ENCODE measurements at regions not wholly inside any gene's neighbourhood (a gene's known extent, or its start where the extent isn't known, plus 50 kb on each side); places are given as distances from the start of the nearest gene placed in this dataset.
"Not testable (repeated sequence)": the region's sequence is repeated elsewhere in the genome, so short reads cannot be mapped to it uniquely, and the experiment has no call there.

- peaks cover 0 to 11% of the 10 kb centered on the region in 2 donors for H3K36me3 Mint-ChIP-seq
- H3K27ac Mint-ChIP-seq; H3K4me1 Mint-ChIP-seq; H3K4me3 Mint-ChIP-seq; ATAC-seq (ENCODE audit: low read depth in 2 of 2); H3K27me3 Mint-ChIP-seq; DNase-seq: not testable (repeated sequence)
- peaks cover 11 to 36% (median 13%) of the 10 kb centered on the region in 7 donors for H3K9me3 Mint-ChIP-seq
Measured at GRCh38 chr6:90885137-90885536, 298.3 kb upstream of the MAP3K7 start.

GRCh38 chr6:90877616-90878015 is 290.7 kb upstream of the MAP3K7 start:
- peaks cover 4 to 31% (median 15%) of the 10 kb centered on the region in 3 donors for H3K27me3 Mint-ChIP-seq

GRCh38 chr6:90874931-90875330 is 288.1 kb upstream of the MAP3K7 start:
- Mint-ChIP-seq H3K27ac (no peak overlapping the region), H3K9me3 (peaks cover 3 to 11% (median 4%) of the 10 kb centered on the region in 7 donors), H3K27me3 (peaks cover 4 to 41% (median 24%) of the 10 kb centered on the region in 3 donors), H3K36me3 (no peaks in the 10 kb centered on the region), H3K4me3 (no peak overlapping the region), H3K4me1 (no peaks in the 10 kb centered on the region)
- ATAC-seq (ENCODE audit: low read depth in 2 of 2) (no peak), DNase-seq (no peak)

More at GRCh38 chr6:90877616-90878015, 290.7 kb upstream of the MAP3K7 start:
- Mint-ChIP-seq H3K4me1 (no peaks in the 10 kb centered on the region), H3K36me3 (peaks cover 0 to 6% of the 10 kb centered on the region in 2 donors), H3K27ac (no peak overlapping the region), H3K4me3 (no peak overlapping the region), H3K9me3 (peaks cover 8 to 29% (median 12%) of the 10 kb centered on the region in 7 donors)
- no peak for DNase-seq
- ATAC-seq (ENCODE audit: low read depth in 2 of 2), result no peak

- Mint-ChIP-seq H3K27me3 (peaks cover 4 to 47% (median 26%) of the 10 kb centered on the region in 3 donors), H3K4me1 (no peaks in the 10 kb centered on the region)
- DNase-seq, result no peak
Measured at GRCh38 chr6:90872981-90873380, 286.1 kb upstream of the MAP3K7 start.

GRCh38 chr6:90870561-90870960 is 283.7 kb upstream of the MAP3K7 start:
- DNase-seq, result no peak
- peaks cover 0 to 4% (median 0%) of the 10 kb centered on the region in 7 donors for H3K9me3 Mint-ChIP-seq
- no peak overlapping the region for H3K4me3 Mint-ChIP-seq
- no peak overlapping the region for H3K27ac Mint-ChIP-seq
- H3K4me1 Mint-ChIP-seq, result no peaks in the 10 kb centered on the region
- no peak for ATAC-seq (ENCODE audit: low read depth in 2 of 2)
- no peaks in the 10 kb centered on the region for H3K36me3 Mint-ChIP-seq
- H3K27me3 Mint-ChIP-seq, result peaks cover 4 to 30% (median 26%) of the 10 kb centered on the region in 3 donors

More at GRCh38 chr6:90872981-90873380, 286.1 kb upstream of the MAP3K7 start:
- H3K27ac Mint-ChIP-seq, result no peak overlapping the region
- H3K9me3 Mint-ChIP-seq, result peaks cover 0 to 5% (median 0%) of the 10 kb centered on the region in 7 donors
- H3K36me3 Mint-ChIP-seq, result no peaks in the 10 kb centered on the region
- H3K4me3 Mint-ChIP-seq, result no peak overlapping the region
- no peak for ATAC-seq (ENCODE audit: low read depth in 2 of 2)

GRCh38 chr6:90868656-90869055 is 281.8 kb upstream of the MAP3K7 start:
- no peak overlapping the region for H3K27ac Mint-ChIP-seq
- peaks cover 0 to 4% (median 0%) of the 10 kb centered on the region in 7 donors for H3K9me3 Mint-ChIP-seq
- H3K36me3 Mint-ChIP-seq, result no peaks in the 10 kb centered on the region
- H3K4me1 Mint-ChIP-seq, result no peaks in the 10 kb centered on the region
- no peak overlapping the region for H3K4me3 Mint-ChIP-seq
- ATAC-seq (ENCODE audit: low read depth in 2 of 2) (no peak), DNase-seq (no peak)
- H3K27me3 Mint-ChIP-seq, result peaks cover 4 to 28% (median 25%) of the 10 kb centered on the region in 3 donors

- Mint-ChIP-seq H3K27ac (no peak overlapping the region), H3K4me3 (no peak overlapping the region), H3K36me3 (no peaks in the 10 kb centered on the region), H3K4me1 (no peaks in the 10 kb centered on the region), H3K27me3 (peaks cover 4 to 24% (median 21%) of the 10 kb centered on the region in 3 donors), H3K9me3 (peaks cover 0 to 4% (median 0%) of the 10 kb centered on the region in 7 donors)
- no peak for ATAC-seq (ENCODE audit: low read depth in 2 of 2)
- DNase-seq, result no peak
Measured at GRCh38 chr6:90868256-90868655, 281.4 kb upstream of the MAP3K7 start.

- DNase-seq (no peak), ATAC-seq (ENCODE audit: low read depth in 2 of 2) (no peak)
- Mint-ChIP-seq H3K4me1 (peaks cover 0 to 5% (median 3%) of the 10 kb centered on the region in 3 donors), H3K27me3 (peaks cover 0 to 7% (median 7%) of the 10 kb centered on the region in 3 donors), H3K36me3 (no peaks in the 10 kb centered on the region), H3K27ac (no peak overlapping the region), H3K4me3 (no peak overlapping the region), H3K9me3 (peaks cover 0 to 4% (median 0%) of the 10 kb centered on the region in 7 donors)
Measured at GRCh38 chr6:90865513-90865912, 278.6 kb upstream of the MAP3K7 start.

GRCh38 chr6:90863043-90863442 is 276.2 kb upstream of the MAP3K7 start:
- Mint-ChIP-seq H3K9me3 (no peaks in the 10 kb centered on the region), H3K36me3 (no peaks in the 10 kb centered on the region), H3K4me1 (peaks cover 0 to 5% (median 3%) of the 10 kb centered on the region in 3 donors), H3K4me3 (no peak overlapping the region), H3K27ac (no peak overlapping the region), H3K27me3 (no peaks in the 10 kb centered on the region)
- ATAC-seq (ENCODE audit: low read depth in 2 of 2) (no peak), DNase-seq (no peak)

- Mint-ChIP-seq H3K27ac (no peak overlapping the region), H3K36me3 (no peaks in the 10 kb centered on the region), H3K4me1 (peaks cover 0 to 5% (median 3%) of the 10 kb centered on the region in 3 donors), H3K9me3 (no peaks in the 10 kb centered on the region), H3K4me3 (no peak overlapping the region), H3K27me3 (no peaks in the 10 kb centered on the region)
- no peak for ATAC-seq (ENCODE audit: low read depth in 2 of 2)
- DNase-seq, result no peak
Measured at GRCh38 chr6:90860822-90861601, 274.1 kb upstream of the MAP3K7 start.

GRCh38 chr6:90859612-90860011 is 272.7 kb upstream of the MAP3K7 start:
- Mint-ChIP-seq H3K27ac (no peak overlapping the region), H3K36me3 (no peaks in the 10 kb centered on the region), H3K9me3 (no peaks in the 10 kb centered on the region), H3K4me1 (peaks cover 0 to 5% (median 3%) of the 10 kb centered on the region in 3 donors), H3K27me3 (peaks cover 0 to 7% (median 0%) of the 10 kb centered on the region in 3 donors), H3K4me3 (no peak overlapping the region)
- DNase-seq (no peak), ATAC-seq (ENCODE audit: low read depth in 2 of 2) (no peak)

- ATAC-seq (ENCODE audit: low read depth in 2 of 2), result no peak
- peaks cover 0 to 7% (median 0%) of the 10 kb centered on the region in 3 donors for H3K27me3 Mint-ChIP-seq
- peaks cover 0 to 5% (median 3%) of the 10 kb centered on the region in 3 donors for H3K4me1 Mint-ChIP-seq
- H3K27ac Mint-ChIP-seq, result no peak overlapping the region
- no peaks in the 10 kb centered on the region for H3K9me3 Mint-ChIP-seq
- H3K4me3 Mint-ChIP-seq, result no peak overlapping the region
- H3K36me3 Mint-ChIP-seq, result no peaks in the 10 kb centered on the region
- no peak for DNase-seq
Measured at GRCh38 chr6:90859056-90859455, 272.2 kb upstream of the MAP3K7 start.

- no peak overlapping the region for H3K4me3 Mint-ChIP-seq
- H3K27me3 Mint-ChIP-seq, result peaks cover 8 to 15% (median 12%) of the 10 kb centered on the region in 3 donors
- ATAC-seq (ENCODE audit: low read depth in 2 of 2), result no peak
- DNase-seq, result no peak
- peaks cover 0 to 3% (median 0%) of the 10 kb centered on the region in 7 donors for H3K9me3 Mint-ChIP-seq
- no peaks in the 10 kb centered on the region for H3K36me3 Mint-ChIP-seq
- H3K4me1 Mint-ChIP-seq, result no peaks in the 10 kb centered on the region
- no peak overlapping the region for H3K27ac Mint-ChIP-seq
Measured at GRCh38 chr6:90849686-90850085, 262.8 kb upstream of the MAP3K7 start.

- no peak for ATAC-seq (ENCODE audit: low read depth in 2 of 2)
- DNase-seq, result no peak
- H3K4me1 Mint-ChIP-seq, result no peaks in the 10 kb centered on the region
- H3K27ac Mint-ChIP-seq, result no peak overlapping the region
- peaks cover 8 to 19% (median 12%) of the 10 kb centered on the region in 3 donors for H3K27me3 Mint-ChIP-seq
- peaks cover 0 to 3% (median 0%) of the 10 kb centered on the region in 7 donors for H3K9me3 Mint-ChIP-seq
- H3K36me3 Mint-ChIP-seq, result no peaks in the 10 kb centered on the region
- H3K4me3 Mint-ChIP-seq, result no peak overlapping the region
Measured at GRCh38 chr6:90846824-90847223, 260.0 kb upstream of the MAP3K7 start.
